HepG2 (cell line): ENCODE measurements at regions not wholly inside any gene's neighbourhood (a gene's known extent, or its start where the extent isn't known, plus 50 kb on each side); places are given as distances from the start of the nearest gene placed in this dataset.

Experiments used
- ATAC-seq: fragments of 200-7000 bp; cut with Tn5 transposase; 3 replicates; pipeline ENCODE4 v1.9.1; 2020; ENCODE audit warnings: mild to moderate bottlenecking, moderate library complexity
- BruUV-seq: library from RNA; stranded (reverse); fragments of 400-500 nt; replicated peaks from 2 replicates; lab custom pipeline; 2021; lab: Mats Ljungman, UMichigan
- CTCF ChIA-PET: fragments of 300-600 bp; formaldehyde crosslinking; extraction: SDS; loops from one replicate; lab custom pipeline; 2021; ENCODE audit warnings: low total read pairs, inconsistent platforms, low intra/inter-chr PET ratio; lab: Yijun Ruan, JAX
- POLR2A ChIA-PET: fragments of 350-600 bp; sonication (Branson Sonifier 250); formaldehyde crosslinking; loops from one replicate; lab custom pipeline; 2020; ENCODE audit warnings: antibody characterized with exemption, inconsistent platforms; lab: Yijun Ruan, JAX
- DNase-seq: peaks from one replicate; pipeline ENCODE4 v3.0.0-alpha.2; 2015; ENCODE audit warnings: low spot score
- FAIRE-seq: peaks from 3 replicates; lab custom pipeline; 2011; peaks lifted over from hg19 to GRCh38; lab: Jason Lieb, UNC
- H2AFZ ChIP-seq: one replicate; pipeline ENCODE4 v1.6.1; 2011; ENCODE audit warnings: low read length, inconsistent platforms
- H3K27ac ChIP-seq: fragments of 300-600 bp; 3 replicates; pipeline ENCODE4 v1.8.0; 2011; ENCODE audit warnings: mixed run types, mild to moderate bottlenecking, mixed read lengths, low read length, inconsistent platforms; ENCODE audit not compliant: insufficient read depth; ENCODE audit errors: extremely low read length
- H3K27me3 ChIP-seq, 2 experiments: fragments of 200-600 bp in 1 of 2; 2 replicates in 1 of 2; 3 replicates in 1 of 2; pipeline versions ENCODE4 v1.6.0 to v1.8.0; 2011; ENCODE audit warnings: low read length in 2 of 2, mild to moderate bottlenecking in 2 of 2, moderate library complexity in 2 of 2, inconsistent platforms in 1 of 2; ENCODE audit not compliant: insufficient read depth in 2 of 2, control insufficient read depth in 1 of 2
- H3K36me3 ChIP-seq, 2 experiments: fragments of 200-600 bp in 1 of 2; replicated peaks in 1 of 2; 2 replicates in 1 of 2; 3 replicates in 1 of 2; pipeline versions ENCODE4 v1.5.1 to v1.8.0; 2011; ENCODE audit warnings: low read length in 2 of 2, inconsistent platforms in 1 of 2; ENCODE audit not compliant: insufficient read depth in 2 of 2, control insufficient read depth in 1 of 2
- H3K4me1 ChIP-seq: 2 replicates; pipeline ENCODE4 v1.5.1; 2012; ENCODE audit warnings: low read length, inconsistent platforms; ENCODE audit not compliant: insufficient read depth
- H3K4me2 ChIP-seq: 2 replicates; pipeline ENCODE4 v1.6.0; 2011; ENCODE audit warnings: low read depth, low read length, inconsistent platforms
- H3K4me3 ChIP-seq, 3 experiments: fragments of 200-600 bp in 1 of 3; sonication (generic), shearing (Covaris generic) in 1 of 3; replicated peaks in 1 of 3; 2 replicates each; pipeline ENCODE4 v1.5.1; 2011 to 2016; ENCODE audit warnings: low read length in 3 of 3, inconsistent platforms in 2 of 3, low read depth in 2 of 3, mild to moderate bottlenecking in 2 of 3, control low read depth in 1 of 3, mixed read lengths in 1 of 3; ENCODE audit not compliant: insufficient read depth in 1 of 3
- H3K79me2 ChIP-seq: one replicate; pipeline ENCODE4 v1.6.1; 2011; ENCODE audit warnings: low read length, inconsistent platforms; ENCODE audit not compliant: insufficient read depth
- H3K9ac ChIP-seq: 2 replicates; pipeline ENCODE4 v1.6.0; 2011; ENCODE audit warnings: mild to moderate bottlenecking, low read depth, low read length, inconsistent platforms; ENCODE audit not compliant: insufficient read depth
- H3K9me3 ChIP-seq: 2 replicates; pipeline ENCODE4 v1.5.1; 2012; ENCODE audit warnings: mild to moderate bottlenecking, low read length
- H4K20me1 ChIP-seq: 2 replicates; pipeline ENCODE4 v1.6.0; 2011; ENCODE audit warnings: inconsistent platforms, mild to moderate bottlenecking, low read length, moderate library complexity; ENCODE audit not compliant: insufficient read depth
- CHCHD3 ChIP-seq: sonication (generic); formaldehyde crosslinking; IDR thresholded peaks from 2 replicates; pipeline ENCODE4 v1.8.0; 2022; ENCODE audit warnings: mild to moderate bottlenecking, missing genetic modification reagents, moderate library complexity
- DNMT3B ChIP-seq: conservative IDR thresholded peaks from 2 replicates; pipeline ENCODE4 v1.6.1; 2016; ENCODE audit warnings: missing biosample characterization, control low read depth
- FOXM1 ChIP-seq: sonication (generic); formaldehyde crosslinking; IDR thresholded peaks from 2 replicates; pipeline ENCODE4 v1.5.0; 2020; ENCODE audit warnings: missing genetic modification reagents
- HDAC2 ChIP-seq: sonication (generic); formaldehyde crosslinking; IDR thresholded peaks from 2 replicates; pipeline ENCODE4 v1.4.0; 2020; ENCODE audit warnings: missing genetic modification reagents
- MAFG ChIP-seq: sonication (generic); formaldehyde crosslinking; IDR thresholded peaks from 2 replicates; pipeline ENCODE4 v1.5.1; 2020; ENCODE audit warnings: mild to moderate bottlenecking, missing genetic modification reagents
- NFE2L2 ChIP-seq: fragments of 150-350 bp; IDR thresholded peaks from 2 replicates; pipeline ENCODE4 v1.6.1; 2014; ENCODE audit warnings: low read length
- NPAS2 ChIP-seq: sonication (generic); formaldehyde crosslinking; IDR thresholded peaks from 2 replicates; pipeline ENCODE4 v1.8.0; 2022; ENCODE audit warnings: mild to moderate bottlenecking, missing genetic modification reagents, borderline replicate concordance
- PCBP1 ChIP-seq: fragments of 200-400 bp; formaldehyde crosslinking; IDR thresholded peaks from 2 replicates; pipeline ENCODE4 v1.6.1; 2017; ENCODE audit warnings: mild to moderate bottlenecking, low read depth, low read length, borderline replicate concordance
- RFX1 ChIP-seq: fragments of 450-650 bp; IDR thresholded peaks from 2 replicates; pipeline ENCODE4 v1.6.1; 2017
- SMYD3 ChIP-seq: sonication (generic); formaldehyde crosslinking; IDR thresholded peaks from 2 replicates; pipeline ENCODE4 v1.8.1; 2023; ENCODE audit warnings: mild to moderate bottlenecking, missing genetic modification reagents
- ZFP41 ChIP-seq: sonication (generic); formaldehyde crosslinking; IDR thresholded peaks from 2 replicates; pipeline ENCODE4 v1.4.0; 2020; ENCODE audit warnings: mild to moderate bottlenecking, missing genetic modification reagents, borderline replicate concordance
- ZNF567 ChIP-seq: sonication (generic); formaldehyde crosslinking; IDR thresholded peaks from 2 replicates; pipeline ENCODE4 v1.8.1; 2023; ENCODE audit warnings: mild to moderate bottlenecking, missing genetic modification reagents, borderline replicate concordance
- ZNF776 ChIP-seq: sonication (generic); formaldehyde crosslinking; IDR thresholded peaks from 2 replicates; pipeline ENCODE4 v1.4.0; 2020; ENCODE audit warnings: mild to moderate bottlenecking, missing genetic modification reagents
- WGBS: methylation state at CpG from one replicate; pipeline ENCODE4 v1.1.6; 2017; ENCODE audit warnings: low lambda C conversion rate; 5-methylcytosine and 5-hydroxymethylcytosine counted together
- in situ Hi-C: cut with HindIII; loops from 2 replicates; pipeline ENCODE4 v1.10.0; 2017; ENCODE audit warnings: low pct_unique_long_range_greater_than_20kb; ENCODE audit not compliant: extremely low pct_ligation_motif_present
- intact Hi-C: fragments of 100-400 bp; cut with micrococcal nuclease; formaldehyde crosslinking; loops from one replicate; pipeline ENCODE4 v1.10.0; 2022; ENCODE audit not compliant: unreplicated experiment
- TF ChIP-seq, protein P1 (sequence below): sonication (generic); formaldehyde crosslinking; IDR thresholded peaks from 2 replicates; pipeline ENCODE4 v1.4.0; 2020; ENCODE audit warnings: missing genetic modification reagents
- TF ChIP-seq, protein P2 (sequence below), 2 experiments: sonication (generic) in 1 of 2; formaldehyde crosslinking in 1 of 2; IDR thresholded peaks; 2 replicates each; pipeline versions ENCODE4 v1.5.1 to v1.6.1; 2011 to 2020; ENCODE audit warnings: borderline replicate concordance in 1 of 2, low read depth in 1 of 2, low read length in 1 of 2, mild to moderate bottlenecking in 1 of 2, missing genetic modification reagents in 1 of 2, moderate library complexity in 1 of 2
- TF ChIP-seq, protein P3 (sequence below): sonication (generic); formaldehyde crosslinking; IDR thresholded peaks from 2 replicates; pipeline ENCODE4 v1.5.1; 2020; ENCODE audit warnings: mild to moderate bottlenecking, missing genetic modification reagents, borderline replicate concordance
- TF ChIP-seq, protein P4 (sequence below), 2 experiments: sonication (generic) in 1 of 2; formaldehyde crosslinking in 1 of 2; IDR thresholded peaks; 2 replicates each; pipeline versions ENCODE4 v1.4.0 to v1.6.1; 2016 to 2020; ENCODE audit warnings: borderline replicate concordance in 1 of 2, low read depth in 1 of 2, mild to moderate bottlenecking in 1 of 2, missing genetic modification reagents in 1 of 2

DNA sequence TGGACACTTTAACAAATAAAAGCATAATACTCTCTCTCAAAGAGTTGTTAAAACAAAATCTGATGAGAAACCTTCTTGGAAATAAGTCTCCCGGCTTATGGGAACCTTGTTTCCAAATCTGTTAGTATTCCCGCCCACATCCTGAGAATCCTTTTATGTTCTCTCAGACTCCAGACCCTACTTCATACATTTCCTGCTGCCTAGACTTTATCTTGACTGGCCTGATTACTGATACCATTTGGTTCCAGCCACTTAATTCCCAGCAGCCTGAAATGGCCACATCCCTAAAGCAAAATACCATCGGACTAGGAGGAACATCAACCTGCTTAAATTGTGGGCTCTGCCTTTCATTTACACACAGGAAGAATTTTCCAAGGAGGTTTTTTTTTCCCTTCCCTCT is 79.1 kb upstream of the CYP1B1 start:
- Histone ChIP-seq H4K20me1 (no peaks in the 10 kb centered on the region), H3K4me2 (no peak overlapping the region), H3K27me3 (peaks cover 1 to 20% of the 10 kb centered on the region in 2 experiments; a peak in 3 of 5 replicates), H3K4me3 (no peak overlapping the region), H3K9ac (no peak overlapping the region), H3K36me3 (no peaks in the 10 kb centered on the region), H2AFZ (no peak overlapping the region), H3K4me1 (no peaks in the 10 kb centered on the region), H3K27ac (no peak overlapping the region), H3K9me3 (no peaks in the 10 kb centered on the region), H3K79me2 (no peaks in the 10 kb centered on the region)
- BruUV-seq: no TSS peak
- no peak for DNase-seq
- ChIA-PET CTCF (no interaction called here), POLR2A (no interaction called here)
- no peak for FAIRE-seq
- in situ Hi-C loops: no loop called here
- ATAC-seq: no peak
- intact Hi-C loops: no loop called here
- 25% methylated on average over 3 of the region's 3 CpGs for WGBS
- TF ChIP-seq HDAC2: no peak
- TF ChIP-seq, protein P1, sequence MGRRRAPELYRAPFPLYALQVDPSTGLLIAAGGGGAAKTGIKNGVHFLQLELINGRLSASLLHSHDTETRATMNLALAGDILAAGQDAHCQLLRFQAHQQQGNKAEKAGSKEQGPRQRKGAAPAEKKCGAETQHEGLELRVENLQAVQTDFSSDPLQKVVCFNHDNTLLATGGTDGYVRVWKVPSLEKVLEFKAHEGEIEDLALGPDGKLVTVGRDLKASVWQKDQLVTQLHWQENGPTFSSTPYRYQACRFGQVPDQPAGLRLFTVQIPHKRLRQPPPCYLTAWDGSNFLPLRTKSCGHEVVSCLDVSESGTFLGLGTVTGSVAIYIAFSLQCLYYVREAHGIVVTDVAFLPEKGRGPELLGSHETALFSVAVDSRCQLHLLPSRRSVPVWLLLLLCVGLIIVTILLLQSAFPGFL (CRISPR knock-in tag): no peak
- TF ChIP-seq, protein P2, sequence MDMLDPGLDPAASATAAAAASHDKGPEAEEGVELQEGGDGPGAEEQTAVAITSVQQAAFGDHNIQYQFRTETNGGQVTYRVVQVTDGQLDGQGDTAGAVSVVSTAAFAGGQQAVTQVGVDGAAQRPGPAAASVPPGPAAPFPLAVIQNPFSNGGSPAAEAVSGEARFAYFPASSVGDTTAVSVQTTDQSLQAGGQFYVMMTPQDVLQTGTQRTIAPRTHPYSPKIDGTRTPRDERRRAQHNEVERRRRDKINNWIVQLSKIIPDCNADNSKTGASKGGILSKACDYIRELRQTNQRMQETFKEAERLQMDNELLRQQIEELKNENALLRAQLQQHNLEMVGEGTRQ (IDR thresholded peaks at IDR 0.05; ENCODE audit: low read depth, low read length): no peak
- TF ChIP-seq, protein P2 (CRISPR knock-in tag; IDR thresholded peaks at IDR 0.05; ENCODE audit: borderline replicate concordance): no peak
- TF ChIP-seq, protein P3, sequence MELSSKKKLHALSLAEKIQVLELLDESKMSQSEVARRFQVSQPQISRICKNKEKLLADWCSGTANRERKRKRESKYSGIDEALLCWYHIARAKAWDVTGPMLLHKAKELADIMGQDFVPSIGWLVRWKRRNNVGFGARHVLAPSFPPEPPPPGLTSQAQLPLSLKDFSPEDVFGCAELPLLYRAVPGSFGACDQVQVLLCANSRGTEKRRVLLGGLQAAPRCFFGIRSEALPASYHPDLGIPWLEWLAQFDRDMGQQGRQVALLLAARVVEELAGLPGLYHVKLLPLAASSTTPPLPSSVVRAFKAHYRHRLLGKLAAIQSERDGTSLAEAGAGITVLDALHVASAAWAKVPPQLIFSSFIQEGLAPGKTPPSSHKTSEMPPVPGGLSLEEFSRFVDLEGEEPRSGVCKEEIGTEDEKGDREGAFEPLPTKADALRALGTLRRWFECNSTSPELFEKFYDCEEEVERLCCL (CRISPR knock-in tag): no peak
- TF ChIP-seq ZFP41 (CRISPR knock-in tag): no peak
- TF ChIP-seq PCBP1: no peak
- TF ChIP-seq, protein P4, sequence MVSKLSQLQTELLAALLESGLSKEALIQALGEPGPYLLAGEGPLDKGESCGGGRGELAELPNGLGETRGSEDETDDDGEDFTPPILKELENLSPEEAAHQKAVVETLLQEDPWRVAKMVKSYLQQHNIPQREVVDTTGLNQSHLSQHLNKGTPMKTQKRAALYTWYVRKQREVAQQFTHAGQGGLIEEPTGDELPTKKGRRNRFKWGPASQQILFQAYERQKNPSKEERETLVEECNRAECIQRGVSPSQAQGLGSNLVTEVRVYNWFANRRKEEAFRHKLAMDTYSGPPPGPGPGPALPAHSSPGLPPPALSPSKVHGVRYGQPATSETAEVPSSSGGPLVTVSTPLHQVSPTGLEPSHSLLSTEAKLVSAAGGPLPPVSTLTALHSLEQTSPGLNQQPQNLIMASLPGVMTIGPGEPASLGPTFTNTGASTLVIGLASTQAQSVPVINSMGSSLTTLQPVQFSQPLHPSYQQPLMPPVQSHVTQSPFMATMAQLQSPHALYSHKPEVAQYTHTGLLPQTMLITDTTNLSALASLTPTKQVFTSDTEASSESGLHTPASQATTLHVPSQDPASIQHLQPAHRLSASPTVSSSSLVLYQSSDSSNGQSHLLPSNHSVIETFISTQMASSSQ (IDR thresholded peaks at IDR 0.05; ENCODE audit: low read depth): no peak
- TF ChIP-seq, protein P4 (CRISPR knock-in tag; IDR thresholded peaks at IDR 0.05; ENCODE audit: borderline replicate concordance): no peak
- no peak for TF ChIP-seq SMYD3 (CRISPR knock-in tag)
- no peak for TF ChIP-seq ZNF776 (CRISPR knock-in tag)
- TF ChIP-seq NFE2L2: no peak
- TF ChIP-seq ZNF567 (CRISPR knock-in tag): no peak
- TF ChIP-seq RFX1: no peak
- no peak for TF ChIP-seq CHCHD3
- TF ChIP-seq FOXM1: no peak
- TF ChIP-seq NPAS2: no peak
- no peak for TF ChIP-seq MAFG (CRISPR knock-in tag)
- TF ChIP-seq DNMT3B (CRISPR knock-in tag): no peak
